IMR-90 (cell line): ENCODE measurements at regions not wholly inside any gene's neighbourhood (a gene's known extent, or its start where the extent isn't known, plus 50 kb on each side); places are given as distances from the start of the nearest gene placed in this dataset.

Experiments
- ATAC-seq: fragments of 200-7000 bp; cut with Tn5 transposase; 2 replicates; pipeline ENCODE4 v1.9.1; 2020; ENCODE audit warnings: low read depth, mild to moderate bottlenecking, moderate library complexity
- BruUV-seq: library from RNA; stranded (reverse); fragments of 400-500 nt; replicated peaks from 2 replicates; lab custom pipeline; 2021; lab: Mats Ljungman, UMichigan
- CTCF ChIA-PET: fragments of 300-600 bp; formaldehyde crosslinking; extraction: SDS; loops from one replicate; lab custom pipeline; 2021; ENCODE audit warnings: antibody characterized with exemption; lab: Yijun Ruan, JAX
- POLR2A ChIA-PET: fragments of 300-600 bp; sonication (Branson Sonifier 250); formaldehyde crosslinking; loops from one replicate; lab custom pipeline; 2022; ENCODE audit warnings: antibody characterized with exemption; ENCODE audit not compliant: unreplicated experiment; lab: Charles Lee
- DNase-seq: peaks from one replicate; pipeline ENCODE4 v3.0.0; 2013
- H2AFZ ChIP-seq: replicated peaks from 2 replicates; pipeline ENCODE3; 2013; ENCODE audit warnings: low read length, mild to moderate bottlenecking; ENCODE audit not compliant: poor library complexity
- H2AK5ac ChIP-seq: 2 replicates; pipeline ENCODE4 v1.6.1; 2013; ENCODE audit warnings: low read depth, low read length, inconsistent platforms
- H2AK9ac ChIP-seq: replicated peaks from 2 replicates; pipeline ENCODE3; 2013; ENCODE audit warnings: mild to moderate bottlenecking, low read depth, low read length, moderate library complexity; ENCODE audit not compliant: poor library complexity
- H2BK120ac ChIP-seq: 2 replicates; pipeline ENCODE4 v1.6.1; 2013; ENCODE audit warnings: low read depth, low read length, inconsistent platforms
- H2BK15ac ChIP-seq: 3 replicates; pipeline ENCODE4 v1.6.1; 2013; ENCODE audit warnings: low read depth, low read length, inconsistent platforms
- H2BK20ac ChIP-seq: 2 replicates; pipeline ENCODE4 v1.6.1; 2013; ENCODE audit warnings: low read depth, mild to moderate bottlenecking, inconsistent platforms, low read length, moderate library complexity
- H2BK5ac ChIP-seq: 2 replicates; pipeline ENCODE4 v1.6.1; 2013; ENCODE audit warnings: mild to moderate bottlenecking, low read depth, low read length, inconsistent platforms; ENCODE audit not compliant: poor library complexity, severe bottlenecking
- H3K14ac ChIP-seq: replicated peaks from 2 replicates; pipeline ENCODE4 v1.6.1; 2013; ENCODE audit warnings: low read depth, low read length, inconsistent platforms
- H3K18ac ChIP-seq: 2 replicates; pipeline ENCODE4 v1.6.1; 2013; ENCODE audit warnings: low read depth, low read length, control low read depth
- H3K23ac ChIP-seq: 2 replicates; pipeline ENCODE4 v1.6.1; 2013; ENCODE audit warnings: low read depth, low read length, inconsistent platforms
- H3K27ac ChIP-seq: 2 replicates; pipeline ENCODE4 v1.5.1; 2013; ENCODE audit warnings: mild to moderate bottlenecking, control low read depth, low read length; ENCODE audit not compliant: insufficient read depth
- H3K27me3 ChIP-seq: 2 replicates; pipeline ENCODE4 v1.6.1; 2013; ENCODE audit warnings: low read length; ENCODE audit not compliant: control insufficient read depth, insufficient read depth
- H3K36me3 ChIP-seq: 2 replicates; pipeline ENCODE4 v1.6.1; 2013; ENCODE audit warnings: low read length, mixed read lengths; ENCODE audit not compliant: control insufficient read depth, insufficient read depth
- H3K4ac ChIP-seq: 2 replicates; pipeline ENCODE4 v1.6.1; 2013; ENCODE audit warnings: low read depth, low read length, inconsistent platforms
- H3K4me1 ChIP-seq: 2 replicates; pipeline ENCODE4 v1.6.1; 2013; ENCODE audit warnings: low read length, mixed read lengths; ENCODE audit not compliant: control insufficient read depth, insufficient read depth
- H3K4me2 ChIP-seq: 2 replicates; pipeline ENCODE4 v1.6.1; 2013; ENCODE audit warnings: low read depth, mild to moderate bottlenecking, control low read depth, low read length, moderate library complexity
- H3K4me3 ChIP-seq: 2 replicates; pipeline ENCODE4 v1.5.1; 2013; ENCODE audit warnings: low read depth, mild to moderate bottlenecking, control low read depth, low read length, moderate library complexity; ENCODE audit not compliant: insufficient read depth
- H3K56ac ChIP-seq: 2 replicates; pipeline ENCODE4 v1.6.1; 2013; ENCODE audit warnings: low read length, inconsistent platforms; ENCODE audit not compliant: insufficient read depth; ENCODE audit errors: extremely low read depth
- H3K79me1 ChIP-seq, 2 experiments: 2 replicates each; pipeline ENCODE4 v1.6.1; 2013; ENCODE audit warnings: low read length in 2 of 2, inconsistent platforms in 1 of 2, low read depth in 1 of 2
- H3K9ac ChIP-seq: 2 replicates; pipeline ENCODE4 v1.6.1; 2013; ENCODE audit warnings: low read depth, low read length, control low read depth
- H3K9me1 ChIP-seq: 2 replicates; pipeline ENCODE4 v1.6.1; 2013; ENCODE audit warnings: low read length, inconsistent platforms; ENCODE audit not compliant: insufficient read depth
- H3K9me3 ChIP-seq: 2 replicates; pipeline ENCODE4 v1.6.1; 2013; ENCODE audit warnings: low read length; ENCODE audit not compliant: control insufficient read depth, insufficient read depth
- H4K20me1 ChIP-seq: 2 replicates; pipeline ENCODE4 v1.6.1; 2013; ENCODE audit warnings: low read length, inconsistent platforms; ENCODE audit not compliant: insufficient read depth
- H4K5ac ChIP-seq: 2 replicates; pipeline ENCODE4 v1.6.1; 2013; ENCODE audit warnings: mild to moderate bottlenecking, low read depth, low read length, control low read depth
- H4K8ac ChIP-seq, 2 experiments: 2 replicates each; pipeline ENCODE4 v1.6.1; 2013; ENCODE audit warnings: low read depth in 2 of 2, low read length in 2 of 2, control low read depth in 1 of 2, inconsistent platforms in 1 of 2
- H4K91ac ChIP-seq: 2 replicates; pipeline ENCODE4 v1.6.1; 2013; ENCODE audit warnings: low read depth, low read length, inconsistent platforms; ENCODE audit not compliant: insufficient read depth
- BHLHE40 ChIP-seq: fragments of 150-350 bp; IDR thresholded peaks from 2 replicates; pipeline ENCODE4 v1.6.1; 2016; ENCODE audit warnings: mild to moderate bottlenecking, low read depth, low read length
- CEBPB ChIP-seq: IDR thresholded peaks from 2 replicates; pipeline ENCODE4 v1.6.1; 2012; ENCODE audit warnings: low read depth, low read length, improper control_type of control experiment
- CHD1 ChIP-seq: IDR thresholded peaks from 2 replicates; pipeline ENCODE4 v1.6.1; 2012; ENCODE audit warnings: low read depth, low read length, improper control_type of control experiment
- CTCF ChIP-seq: conservative IDR thresholded peaks from 2 replicates; pipeline ENCODE4 v1.5.1; 2012; ENCODE audit warnings: mild to moderate bottlenecking, low read depth, low read length, improper control_type of control experiment
- ELK1 ChIP-seq: fragments of 150-350 bp; IDR thresholded peaks from 2 replicates; pipeline ENCODE4 v1.6.1; 2016; ENCODE audit warnings: low read depth, mild to moderate bottlenecking, low read length, moderate library complexity, borderline replicate concordance
- FOS ChIP-seq: fragments of 150-350 bp; IDR thresholded peaks from 2 replicates; pipeline ENCODE4 v1.6.1; 2016; ENCODE audit warnings: low read depth, low read length
- MAFK ChIP-seq: IDR thresholded peaks from 2 replicates; pipeline ENCODE4 v1.6.1; 2012; ENCODE audit warnings: low read depth, low read length, improper control_type of control experiment
- MAZ ChIP-seq: IDR thresholded peaks from 2 replicates; pipeline ENCODE4 v1.6.1; 2012; ENCODE audit warnings: low read depth, mild to moderate bottlenecking, low read length, improper control_type of control experiment, moderate library complexity, borderline replicate concordance
- MXI1 ChIP-seq: IDR thresholded peaks from 2 replicates; pipeline ENCODE4 v1.6.1; 2012; ENCODE audit warnings: low read depth, mild to moderate bottlenecking, low read length, moderate library complexity, borderline replicate concordance
- NFE2L2 ChIP-seq: fragments of 150-350 bp; IDR thresholded peaks from 2 replicates; pipeline ENCODE4 v1.6.1; 2016; ENCODE audit warnings: low read depth, mild to moderate bottlenecking, low read length
- POLR2A ChIP-seq: IDR thresholded peaks from 2 replicates; pipeline ENCODE4 v1.6.1; 2012; ENCODE audit warnings: mild to moderate bottlenecking, low read depth, low read length
- RAD21 ChIP-seq: IDR thresholded peaks from 2 replicates; pipeline ENCODE4 v1.6.1; 2012; ENCODE audit warnings: low read length, improper control_type of control experiment
- RCOR1 ChIP-seq: IDR thresholded peaks from 2 replicates; pipeline ENCODE4 v1.6.1; 2012; ENCODE audit warnings: mild to moderate bottlenecking, low read length, improper control_type of control experiment; ENCODE audit not compliant: insufficient replicate concordance
- RFX5 ChIP-seq: IDR thresholded peaks from 2 replicates; pipeline ENCODE4 v1.8.0; 2012; ENCODE audit warnings: low read depth, mild to moderate bottlenecking, low read length, moderate library complexity
- SMC3 ChIP-seq: fragments of 150-350 bp; IDR thresholded peaks from 2 replicates; pipeline ENCODE4 v1.6.1; 2016; ENCODE audit warnings: low read depth, mild to moderate bottlenecking, antibody characterized with exemption, low read length, moderate library complexity
- USF2 ChIP-seq: fragments of 150-350 bp; IDR thresholded peaks from 2 replicates; pipeline ENCODE4 v1.6.1; 2017; ENCODE audit warnings: mild to moderate bottlenecking, antibody characterized with exemption, low read length, low read depth
- WGBS, 2 experiments: methylation state at CpG; one replicate each; pipeline versions ENCODE4 v1.1.5 to v1.1.7; 2013; ENCODE audit warnings: missing lambda C conversion rate in 2 of 2; ENCODE audit not compliant: insufficient read length in 1 of 2; ENCODE audit errors: extremely low coverage in 2 of 2; 5-methylcytosine and 5-hydroxymethylcytosine counted together
- dilution Hi-C: fragments of 300-500 bp; cut with HindIII; formaldehyde crosslinking; loops from one replicate; pipeline ENCODE4 v1.14.3; 2018; ENCODE audit warnings: low sequenced_read_pairs; ENCODE audit not compliant: unreplicated experiment
- in situ Hi-C: fragments of 300-500 bp; cut with MboI; formaldehyde crosslinking; loops from 3 replicates; pipeline ENCODE4 v1.14.3; 2019; ENCODE audit warnings: low sequenced_read_pairs, inconsistent platforms, mixed read lengths
- intact Hi-C: fragments of 100-400 bp; cut with micrococcal nuclease; formaldehyde crosslinking; loops from 2 replicates; pipeline ENCODE4 v1.10.0; 2022

GRCh38 chr18:75656035-75656434 is 228.5 kb upstream of the SMIM21 start:
- H2BK20ac ChIP-seq = no peak overlapping the region
- BruUV-seq = no TSS peak
- ChIA-PET CTCF (no interaction called here), POLR2A (no interaction called here)
- ATAC-seq (no peak), DNase-seq (no peak)
- no peak overlapping the region for H2BK5ac ChIP-seq
- no peaks in the 10 kb centered on the region for H4K20me1 ChIP-seq
- no peaks in the 10 kb centered on the region; the same call in none of the 2 replicates for H3K27me3 ChIP-seq
- H3K9ac ChIP-seq = no peak overlapping the region
- no peak overlapping the region for H3K4me2 ChIP-seq
- H2BK120ac ChIP-seq = no peak overlapping the region
- no peak overlapping the region for H4K91ac ChIP-seq
- no peak overlapping the region for H3K14ac ChIP-seq
- H3K18ac ChIP-seq = no peak overlapping the region
- H4K5ac ChIP-seq = no peak overlapping the region
- 0 out of 2 replicates have a peak, but pooled peaks cover 2% of the 10 kb centered on the region for H3K9me3 ChIP-seq
- H3K27ac ChIP-seq = no peak overlapping the region
- no peaks in the 10 kb centered on the region for H3K79me1 ChIP-seq
- H3K36me3 ChIP-seq = no peaks in the 10 kb centered on the region
- no peak overlapping the region for H3K23ac ChIP-seq
- no peak overlapping the region for H2AFZ ChIP-seq
- dilution Hi-C loops (no loop called here), in situ Hi-C loops (no loop called here), intact Hi-C loops (loop anchor here (1.0 kb wide), 1 partner anchor 44 kb away; no protein-coding TSS in a partner anchor)
- H2AK9ac ChIP-seq = no peak overlapping the region
- no peak overlapping the region for H3K4ac ChIP-seq
- no peaks in the 10 kb centered on the region for H3K9me1 ChIP-seq
- H3K4me3 ChIP-seq = no peak overlapping the region
- TF ChIP-seq CTCF (no peak), MXI1 (no peak), RCOR1 (no peak), BHLHE40 (no peak), MAFK (no peak), USF2 (no peak), MAZ (no peak), RAD21 (no peak), CHD1 (no peak), FOS (no peak), POLR2A (no peak), RFX5 (no peak), CEBPB (no peak), NFE2L2 (no peak), ELK1 (no peak), SMC3 (no peak)
- H2BK15ac ChIP-seq = no peak overlapping the region
- H4K8ac ChIP-seq = no peak overlapping the region
- no peak overlapping the region for H2AK5ac ChIP-seq
- WGBS, 2 experiments = no CpG with 5 or more reads among the region's 7 CpGs
- no peaks in the 10 kb centered on the region for H3K4me1 ChIP-seq
- H3K56ac ChIP-seq = no peak overlapping the region
